Activated T-cell treated with anti-CD3 and anti-CD28 coated beads, Interleukin-2, amount 50 U/mL, for 24 hours (primary cell): ENCODE measurements at regions not wholly inside any gene's neighbourhood (a gene's known extent, or its start where the extent isn't known, plus 50 kb on each side); places are given as distances from the start of the nearest gene placed in this dataset.
"Not testable (repeated sequence)": the region's sequence is repeated elsewhere in the genome, so short reads cannot be mapped to it uniquely, and the experiment has no call there.

ENCODE experiments used
- DNase-seq: peaks from one replicate; pipeline ENCODE4 v3.0.0-alpha.2; 2020
- H3K27ac Mint-ChIP-seq: 2 replicates; pipeline ENCODE4 v1.8.0; 2020; ENCODE audit warnings: mild to moderate bottlenecking, mixed read lengths
- H3K27me3 Mint-ChIP-seq: 2 replicates; pipeline ENCODE4 v1.8.0; 2020; ENCODE audit warnings: mixed read lengths
- H3K36me3 Mint-ChIP-seq: 2 replicates; pipeline ENCODE4 v1.8.0; 2020; ENCODE audit warnings: low read depth, mixed read lengths
- H3K4me1 Mint-ChIP-seq: 2 replicates; pipeline ENCODE4 v1.8.0; 2020; ENCODE audit warnings: low read depth, mixed read lengths
- H3K4me3 Mint-ChIP-seq: 2 replicates; pipeline ENCODE4 v1.8.0; 2020; ENCODE audit warnings: mild to moderate bottlenecking, moderate library complexity, mixed read lengths
- H3K9me3 Mint-ChIP-seq: 2 replicates; pipeline ENCODE4 v1.8.0; 2020; ENCODE audit warnings: mixed read lengths

DNA sequence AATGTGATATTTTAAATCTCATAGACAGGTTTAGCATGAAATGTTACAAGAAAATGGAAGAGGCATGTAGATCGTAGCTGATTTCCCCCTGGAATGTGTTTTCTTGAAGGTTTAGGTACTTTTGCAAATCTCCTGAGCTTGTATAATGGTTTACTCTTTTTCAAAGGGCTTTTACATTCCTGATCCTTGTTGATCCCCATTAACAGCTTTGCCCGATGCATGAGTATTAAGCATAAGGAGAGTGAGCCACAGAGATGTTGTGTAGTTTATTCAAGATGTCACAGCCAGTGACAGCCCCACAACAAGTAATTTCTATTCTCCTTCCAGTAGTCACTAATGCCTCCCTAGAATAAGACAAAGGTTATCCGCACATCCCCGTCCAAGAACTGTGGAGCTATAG is 103.7 kb downstream of the SKIDA1 start:
- no peaks in the 10 kb centered on the region for H3K36me3 Mint-ChIP-seq
- DNase-seq, result no peak
- H3K27ac Mint-ChIP-seq, result no peak overlapping the region
- H3K4me3 Mint-ChIP-seq, result no peak overlapping the region
- H3K27me3 Mint-ChIP-seq, result no peaks in the 10 kb centered on the region
- no peaks in the 10 kb centered on the region for H3K9me3 Mint-ChIP-seq
- H3K4me1 Mint-ChIP-seq, result no peaks in the 10 kb centered on the region

DNA sequence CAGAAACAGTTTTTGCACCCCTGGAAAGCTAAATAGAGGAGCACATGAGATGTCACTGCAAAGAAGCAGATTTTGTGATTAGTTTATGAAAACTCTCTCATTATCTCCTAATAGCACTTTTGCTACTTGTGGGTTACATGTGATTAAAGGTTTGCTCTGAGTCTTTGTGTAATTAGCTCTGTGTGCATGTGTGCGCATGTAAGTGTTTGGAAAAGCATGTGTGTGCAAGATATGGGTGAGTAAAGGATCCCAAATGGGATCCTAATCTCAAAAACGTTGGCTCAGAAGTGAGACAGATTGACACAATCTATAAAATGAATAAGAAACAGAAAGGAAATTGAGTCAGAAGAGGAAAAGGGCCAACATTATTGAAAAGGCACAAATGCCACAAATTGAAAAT is 104.5 kb downstream of the SKIDA1 start:
- Mint-ChIP-seq H3K27ac (no peak overlapping the region), H3K4me1 (no peaks in the 10 kb centered on the region), H3K36me3 (no peaks in the 10 kb centered on the region), H3K27me3 (no peaks in the 10 kb centered on the region), H3K4me3 (no peak overlapping the region), H3K9me3 (no peaks in the 10 kb centered on the region)
- DNase-seq, result no peak

DNA sequence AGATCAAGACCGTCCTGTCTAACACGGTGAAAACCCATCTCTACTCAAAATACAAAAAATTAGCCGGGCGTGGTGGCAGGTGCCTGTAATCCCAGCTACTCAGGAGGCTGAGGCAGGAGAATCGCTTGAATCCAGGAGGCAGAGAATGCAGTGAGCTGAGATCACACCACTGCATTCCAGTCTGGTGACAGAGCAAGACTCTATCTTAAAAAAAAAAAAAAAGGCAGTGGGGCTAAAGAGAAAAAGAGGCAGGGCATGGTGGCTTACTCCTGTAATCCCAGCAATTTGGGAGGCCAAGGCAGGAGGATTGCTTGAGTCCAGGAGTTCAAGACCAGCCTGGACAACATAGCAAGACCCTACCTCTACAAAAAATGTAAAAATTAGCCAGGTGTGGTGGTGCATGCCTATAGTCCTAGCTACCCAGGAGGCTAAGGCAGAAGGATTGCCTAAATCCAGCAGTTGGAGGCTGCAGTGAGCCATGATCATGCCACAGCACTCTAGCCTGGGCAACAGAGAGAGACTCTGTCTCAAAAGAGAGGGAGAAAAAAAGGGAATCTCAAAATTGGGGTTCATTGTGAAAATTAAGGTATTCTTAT is 106.4 kb downstream of the SKIDA1 start:
- H3K27me3 Mint-ChIP-seq, H3K36me3 Mint-ChIP-seq, H3K4me3 Mint-ChIP-seq, DNase-seq, H3K9me3 Mint-ChIP-seq, H3K4me1 Mint-ChIP-seq, H3K27ac Mint-ChIP-seq: not testable (repeated sequence)

DNA sequence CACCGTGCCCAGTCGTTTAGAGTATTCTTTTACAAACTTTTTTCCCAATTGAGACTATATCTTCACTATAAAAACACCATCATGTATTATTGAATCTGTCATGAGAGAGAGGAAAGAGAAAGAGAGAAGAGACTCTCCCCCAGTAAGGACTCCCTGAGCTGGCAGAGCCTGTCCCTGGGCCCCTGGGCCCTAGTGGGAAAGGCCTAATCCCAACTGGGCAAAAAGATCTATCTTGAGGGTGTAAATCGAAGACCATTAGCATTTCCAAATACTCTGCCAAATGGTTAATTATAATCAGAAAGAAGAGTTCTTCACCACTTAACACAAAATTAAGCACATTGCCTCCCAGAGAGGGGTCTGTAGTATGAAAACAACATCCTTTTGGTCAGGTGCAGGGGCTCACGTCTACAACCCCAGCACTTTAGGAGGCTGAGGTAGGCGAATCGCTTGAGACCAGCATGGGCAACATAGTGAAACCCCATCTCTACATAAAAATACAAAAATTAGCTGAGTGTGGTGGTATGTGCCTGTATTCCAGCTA is 108.2 kb downstream of the SKIDA1 start:
- peaks cover 4% of the 10 kb centered on the region for H3K4me1 Mint-ChIP-seq
- H3K27ac Mint-ChIP-seq, result no peak overlapping the region
- no peak for DNase-seq
- no peaks in the 10 kb centered on the region for H3K27me3 Mint-ChIP-seq
- H3K4me3 Mint-ChIP-seq, result no peak overlapping the region
- H3K9me3 Mint-ChIP-seq, result no peaks in the 10 kb centered on the region
- H3K36me3 Mint-ChIP-seq, result no peaks in the 10 kb centered on the region

DNA sequence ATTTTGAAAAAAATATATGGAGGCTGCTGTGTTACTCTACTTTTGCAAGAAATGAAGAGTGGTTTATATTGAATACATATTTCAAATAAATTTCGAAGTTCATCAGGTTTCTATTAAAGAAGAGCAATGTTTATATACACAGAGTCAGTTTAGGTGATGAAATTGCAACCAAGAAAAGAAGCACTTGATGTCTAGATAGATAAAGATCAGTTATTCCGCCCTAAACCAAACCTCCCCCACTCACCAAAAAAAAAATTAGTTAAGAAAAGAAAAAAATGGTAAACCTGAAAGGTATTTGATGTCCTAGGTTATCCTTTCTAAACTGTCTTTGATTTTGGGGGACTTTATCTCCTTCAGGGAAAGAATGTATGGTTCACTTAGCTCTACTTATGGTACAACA is 111.8 kb downstream of the SKIDA1 start:
- Mint-ChIP-seq H3K36me3 (no peaks in the 10 kb centered on the region), H3K4me3 (no peak overlapping the region), H3K9me3 (no peaks in the 10 kb centered on the region), H3K27ac (no peak overlapping the region), H3K27me3 (peaks cover 7% of the 10 kb centered on the region), H3K4me1 (peaks cover 4% of the 10 kb centered on the region)
- no peak for DNase-seq

DNA sequence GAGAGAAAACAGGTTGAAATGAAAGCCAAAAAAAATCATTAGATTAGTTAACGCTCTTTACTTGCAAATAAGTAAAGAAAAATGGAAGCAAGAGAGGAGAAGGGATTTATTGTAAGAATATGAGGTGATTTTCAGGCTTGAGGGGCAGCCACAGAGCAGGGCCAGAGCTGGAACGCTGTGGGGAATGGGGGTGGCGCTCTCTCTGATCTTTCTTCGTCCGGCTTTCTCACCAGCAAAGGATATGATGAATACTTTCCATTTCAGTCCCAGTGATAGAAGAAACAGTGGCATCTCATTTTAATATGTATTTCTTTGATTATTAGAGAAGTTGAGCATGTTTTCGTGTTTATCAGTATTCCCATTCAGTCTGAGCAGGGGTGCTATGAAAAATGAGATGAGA is 112.2 kb downstream of the SKIDA1 start:
- no peaks in the 10 kb centered on the region for H3K9me3 Mint-ChIP-seq
- no peak overlapping the region for H3K4me3 Mint-ChIP-seq
- no peak overlapping the region for H3K27ac Mint-ChIP-seq
- DNase-seq, result no peak
- H3K27me3 Mint-ChIP-seq, result peaks cover 7% of the 10 kb centered on the region
- no peaks in the 10 kb centered on the region for H3K36me3 Mint-ChIP-seq
- H3K4me1 Mint-ChIP-seq, result peaks cover 4% of the 10 kb centered on the region

DNA sequence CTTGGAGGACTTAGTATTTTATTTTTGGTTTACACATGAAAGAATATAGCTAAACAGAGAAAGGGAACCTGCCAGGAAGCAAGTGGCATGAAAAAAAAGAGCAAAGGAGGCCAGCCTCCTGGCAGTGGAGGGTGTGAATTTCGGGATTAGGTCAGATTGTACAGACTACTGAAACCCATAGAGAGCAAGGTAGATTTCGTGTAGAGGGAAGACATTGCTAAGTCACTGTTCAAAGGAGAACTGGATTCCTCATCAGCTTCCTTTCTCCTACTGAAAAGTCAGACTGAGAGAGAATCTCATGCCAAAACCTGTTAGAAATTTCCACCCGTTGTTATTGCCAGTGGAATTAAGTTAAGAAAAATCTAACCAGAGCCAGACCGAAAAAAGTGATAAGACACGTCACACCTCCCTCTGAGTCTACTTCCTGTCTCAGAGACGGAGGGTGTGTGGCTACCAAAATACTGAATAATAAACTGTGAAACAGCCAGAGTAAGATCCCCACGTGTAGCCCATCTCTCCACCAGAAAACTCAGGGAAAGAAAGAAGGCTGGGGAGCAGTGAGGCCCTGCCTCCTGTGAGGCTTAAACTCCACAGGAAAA is 118.8 kb downstream of the SKIDA1 start:
- Mint-ChIP-seq H3K27ac (peak overlapping the region; percentile 74), H3K27me3 (peaks cover 5% of the 10 kb centered on the region), H3K9me3 (no peaks in the 10 kb centered on the region), H3K36me3 (no peaks in the 10 kb centered on the region), H3K4me3 (no peak overlapping the region), H3K4me1 (peaks cover 13% of the 10 kb centered on the region)
- DNase-seq, result no peak

DNA sequence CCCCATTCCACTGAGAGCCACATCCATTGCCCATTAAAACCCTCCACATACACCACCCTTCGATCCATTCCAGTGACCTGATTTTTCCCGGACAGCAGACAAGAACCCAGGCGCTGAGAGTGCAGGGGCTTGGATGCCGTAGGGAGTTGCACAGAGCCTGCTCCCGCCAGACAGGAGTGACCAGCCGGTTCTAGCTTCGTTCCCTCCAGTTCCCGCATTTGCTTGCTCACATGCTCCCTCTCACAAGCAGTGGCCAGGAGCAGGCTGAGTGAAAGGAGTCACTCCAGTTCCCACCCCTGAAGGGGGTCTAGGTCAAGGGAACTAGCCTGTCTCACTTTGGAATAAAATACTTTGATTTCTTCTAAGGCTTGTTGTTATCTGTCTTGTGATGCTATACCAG is 119.5 kb downstream of the SKIDA1 start:
- no peak overlapping the region for H3K4me3 Mint-ChIP-seq
- no peak overlapping the region for H3K27ac Mint-ChIP-seq
- no peaks in the 10 kb centered on the region for H3K9me3 Mint-ChIP-seq

DNA sequence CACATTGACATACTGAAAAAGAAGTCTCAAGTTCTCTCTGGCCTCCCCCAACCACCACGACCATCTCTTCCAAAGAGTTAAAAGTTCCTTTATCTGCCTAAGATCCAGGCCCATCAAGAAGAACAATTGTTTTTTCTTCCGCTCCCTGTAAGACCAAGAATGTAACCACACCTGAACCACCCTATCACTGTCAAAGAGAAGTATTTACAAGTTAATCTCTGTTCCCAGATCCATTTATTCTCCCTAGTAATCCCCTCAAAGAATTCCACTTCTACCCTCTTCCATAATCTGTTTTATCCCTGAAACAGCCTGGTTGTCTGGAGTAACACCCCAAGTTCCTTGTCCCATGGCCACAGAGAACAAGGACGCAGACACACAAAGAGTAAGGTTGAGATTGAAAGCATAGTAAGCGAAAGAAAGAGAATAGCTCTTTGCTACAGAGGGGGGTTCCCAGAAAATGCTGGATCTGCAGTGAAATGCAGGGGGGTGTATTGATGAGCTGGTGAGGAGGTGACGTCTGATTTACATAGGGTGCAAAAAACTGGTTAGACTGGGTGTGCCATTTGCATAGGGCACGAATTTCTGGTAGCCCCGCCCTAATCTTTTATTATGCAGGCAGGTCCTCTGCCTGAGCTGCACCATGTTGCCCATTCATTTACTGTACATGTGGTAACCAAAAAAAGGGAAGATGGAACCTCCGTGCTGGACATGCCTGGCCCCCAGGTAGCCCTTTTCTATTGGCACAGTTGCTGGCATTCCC is 122.0 kb downstream of the SKIDA1 start:
- no peaks in the 10 kb centered on the region for H3K27me3 Mint-ChIP-seq
- H3K27ac Mint-ChIP-seq, result no peak overlapping the region
- no peaks in the 10 kb centered on the region for H3K36me3 Mint-ChIP-seq
- H3K4me3 Mint-ChIP-seq, result no peak overlapping the region
- DNase-seq, result no peak
- peaks cover 13% of the 10 kb centered on the region for H3K4me1 Mint-ChIP-seq
- no peaks in the 10 kb centered on the region for H3K9me3 Mint-ChIP-seq

More for the DNA sequence above, 119.5 kb downstream of the SKIDA1 start:
- H3K27me3 Mint-ChIP-seq, result peaks cover 5% of the 10 kb centered on the region
- no peak for DNase-seq
- no peaks in the 10 kb centered on the region for H3K36me3 Mint-ChIP-seq
- peaks cover 13% of the 10 kb centered on the region for H3K4me1 Mint-ChIP-seq

DNA sequence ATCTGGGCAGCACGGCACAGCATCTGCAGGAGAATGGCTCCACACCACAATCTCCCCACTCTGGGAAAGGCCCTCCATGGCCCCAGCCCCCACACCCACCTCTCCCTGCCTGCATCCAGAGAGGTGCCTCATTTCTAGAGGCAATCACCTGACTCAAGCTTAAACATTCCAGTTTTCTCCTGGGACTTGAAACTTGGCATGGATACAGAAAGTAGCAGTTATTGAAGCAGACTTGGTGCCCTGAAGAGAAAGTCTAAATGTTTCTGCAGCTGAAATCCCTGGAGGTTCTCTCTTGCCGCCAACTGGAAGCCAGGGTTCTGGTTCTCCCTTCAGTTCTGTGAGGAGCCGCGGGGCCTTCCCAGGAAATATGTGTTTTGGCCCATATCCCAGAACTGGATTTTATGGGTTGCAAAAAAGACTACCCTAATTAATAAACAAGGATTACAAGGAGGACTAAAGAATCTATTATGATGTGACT is 122.8 kb downstream of the SKIDA1 start:
- DNase-seq, result no peak
- H3K27me3 Mint-ChIP-seq, result no peaks in the 10 kb centered on the region
- no peaks in the 10 kb centered on the region for H3K9me3 Mint-ChIP-seq
- no peak overlapping the region for H3K27ac Mint-ChIP-seq
- H3K4me3 Mint-ChIP-seq, result no peak overlapping the region
- no peaks in the 10 kb centered on the region for H3K36me3 Mint-ChIP-seq
- H3K4me1 Mint-ChIP-seq, result peaks cover 13% of the 10 kb centered on the region

DNA sequence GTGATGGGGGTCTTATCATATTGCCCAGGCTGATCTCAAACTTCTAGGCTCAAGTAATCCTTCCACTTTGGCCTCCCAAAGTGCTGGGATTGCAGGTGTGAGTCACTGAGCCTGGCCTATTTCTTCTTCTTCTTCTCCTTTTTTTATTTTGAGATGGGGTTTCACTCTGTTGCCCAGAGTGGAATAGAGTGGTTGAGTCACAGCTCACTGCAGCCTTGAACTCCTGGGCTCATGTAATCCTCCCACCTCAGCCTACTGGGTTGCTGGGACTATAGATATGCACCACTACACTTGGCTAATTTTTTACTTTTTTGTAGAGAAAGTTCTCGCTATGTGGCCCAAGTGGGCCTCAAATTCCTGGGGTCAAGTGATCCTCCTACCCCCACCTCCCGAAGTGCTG is 124.3 kb downstream of the SKIDA1 start:
- no peak overlapping the region for H3K4me3 Mint-ChIP-seq

DNA sequence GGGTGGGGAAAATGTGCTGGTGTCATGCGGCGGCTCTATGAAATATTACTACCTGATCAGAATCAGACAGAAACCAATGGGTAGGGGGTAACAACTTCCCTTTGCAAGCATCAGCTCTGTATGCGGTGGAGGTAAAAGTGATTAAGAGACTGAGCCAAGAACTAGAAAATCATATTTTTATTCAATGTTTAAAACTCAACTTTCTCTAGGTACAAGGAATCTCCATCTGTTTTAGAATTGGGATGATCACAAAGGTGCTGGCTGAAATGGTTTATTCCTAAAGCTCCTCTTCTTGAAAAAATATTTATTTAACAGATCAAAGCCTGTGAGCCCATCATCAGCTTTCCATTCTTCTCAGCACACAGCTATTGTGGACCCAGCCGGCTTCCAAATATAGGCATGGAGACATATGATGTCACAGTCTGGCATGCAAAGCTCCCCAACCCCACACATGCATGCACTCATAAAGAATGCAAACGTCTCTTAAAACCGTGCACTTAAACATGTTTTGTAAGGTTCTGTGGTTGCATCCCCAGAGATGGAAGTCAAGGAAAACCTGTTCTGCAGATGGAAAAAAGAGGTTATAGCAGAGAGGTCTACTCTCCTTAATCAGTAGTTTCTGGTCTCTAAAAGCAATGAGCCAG is 126.0 kb downstream of the SKIDA1 start:
- no peaks in the 10 kb centered on the region for H3K36me3 Mint-ChIP-seq
- H3K27me3 Mint-ChIP-seq, result no peaks in the 10 kb centered on the region
- no peak for DNase-seq
- no peak overlapping the region for H3K4me3 Mint-ChIP-seq
- peaks cover 5% of the 10 kb centered on the region for H3K9me3 Mint-ChIP-seq
- H3K4me1 Mint-ChIP-seq, result no peaks in the 10 kb centered on the region
- no peak overlapping the region for H3K27ac Mint-ChIP-seq

More for the DNA sequence above, 124.3 kb downstream of the SKIDA1 start:
- no peak for DNase-seq
- H3K4me1 Mint-ChIP-seq, result peaks cover 1% of the 10 kb centered on the region
- H3K36me3 Mint-ChIP-seq, result no peaks in the 10 kb centered on the region
- H3K27ac Mint-ChIP-seq, result no peak overlapping the region
- H3K27me3 Mint-ChIP-seq, result no peaks in the 10 kb centered on the region
- no peaks in the 10 kb centered on the region for H3K9me3 Mint-ChIP-seq

DNA sequence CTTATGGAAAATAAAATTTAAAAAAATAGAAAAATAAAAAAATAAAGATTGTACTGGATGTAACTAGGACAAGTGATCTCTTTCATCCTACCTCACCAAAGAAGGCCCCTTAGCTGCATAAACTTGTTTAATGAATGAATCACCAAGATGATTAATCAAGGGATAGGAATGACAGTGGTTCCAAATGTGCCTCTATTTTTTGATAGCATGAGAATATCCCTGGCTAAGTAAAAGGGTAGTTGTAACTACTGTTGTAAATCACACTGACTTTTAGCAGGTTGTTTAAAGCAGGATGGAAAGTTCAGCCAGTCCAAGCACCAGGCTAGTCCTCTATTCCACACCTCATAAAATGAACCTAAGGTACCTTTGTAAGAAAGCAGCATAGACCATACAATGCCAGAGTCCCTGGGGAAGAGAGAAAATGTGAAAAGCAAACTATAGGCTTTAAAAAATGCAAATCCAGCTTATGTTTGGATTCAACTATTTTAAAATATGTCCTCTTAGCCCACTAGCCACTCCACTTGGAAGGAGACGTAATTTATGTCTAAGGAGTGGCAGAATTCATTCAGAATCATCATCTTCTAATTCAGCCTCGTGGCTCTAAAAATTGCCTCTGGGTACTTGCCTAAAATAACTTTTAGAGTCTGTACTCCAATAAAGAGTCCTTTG is 126.8 kb downstream of the SKIDA1 start:
- no peaks in the 10 kb centered on the region for H3K27me3 Mint-ChIP-seq

DNA sequence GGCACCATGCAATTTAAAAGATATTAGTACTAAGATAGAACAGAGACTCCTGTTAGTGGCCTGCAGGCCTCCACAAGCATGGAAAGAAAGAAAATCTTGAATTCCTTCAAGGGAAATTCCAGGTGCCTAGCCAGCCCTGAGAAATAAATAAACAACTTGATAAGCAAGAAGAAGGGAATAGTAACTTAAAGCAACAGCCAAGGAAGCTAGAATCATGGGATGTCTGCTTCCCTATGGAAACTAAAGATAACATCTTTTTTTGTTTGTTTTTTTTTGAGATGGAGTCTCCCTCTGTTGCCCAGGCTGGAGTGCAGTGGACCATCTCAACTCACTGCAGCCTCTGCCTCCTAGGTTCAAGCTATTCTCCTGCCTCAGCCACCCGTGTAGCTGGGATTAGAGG is 128.6 kb downstream of the SKIDA1 start:
- no peak for DNase-seq
- Mint-ChIP-seq H3K9me3 (peaks cover 5% of the 10 kb centered on the region), H3K4me1 (no peaks in the 10 kb centered on the region), H3K27ac (no peak overlapping the region), H3K27me3 (no peaks in the 10 kb centered on the region), H3K36me3 (no peaks in the 10 kb centered on the region), H3K4me3 (no peak overlapping the region)

More for the DNA sequence above, 126.8 kb downstream of the SKIDA1 start:
- Mint-ChIP-seq H3K27ac (no peak overlapping the region), H3K9me3 (peaks cover 5% of the 10 kb centered on the region), H3K4me3 (no peak overlapping the region), H3K36me3 (no peaks in the 10 kb centered on the region), H3K4me1 (no peaks in the 10 kb centered on the region)
- no peak for DNase-seq
